ENCODE measurements at regions not wholly inside any gene's neighbourhood (a gene's known extent, or its start where the extent isn't known, plus 50 kb on each side); places are given as distances from the start of the nearest gene placed in this dataset.

- DNase-seq, result peak; percentile 42 to 47
- ChIA-PET CTCF (interaction anchor here (1.1 kb wide), 1 partner anchor 39 kb away, joined by 3 read pairs; no protein-coding TSS in a partner anchor), POLR2A (no interaction called here)
- BruUV-seq (replicated peaks), result no TSS peak
- H3K27me3 ChIP-seq (replicated peaks; ENCODE audit: control insufficient read depth, insufficient read depth, low read length), result no peaks in the 10 kb centered on the region
- peaks cover 19% of the 10 kb centered on the region for H3K4me1 ChIP-seq
- H3K9me3 ChIP-seq, result no peaks in the 10 kb centered on the region
- Mint-ChIP-seq H3K4me3 (ENCODE audit: unreplicated experiment) (no peak overlapping the region), H3K9me3 (ENCODE audit: unreplicated experiment) (peaks cover 7% of the 10 kb centered on the region), H3K27ac (ENCODE audit: unreplicated experiment) (peak overlapping the region; percentile 83), H3K36me3 (ENCODE audit: insufficient read depth, unreplicated experiment) (peaks cover 6% of the 10 kb centered on the region), H3K4me1 (ENCODE audit: low read depth, unreplicated experiment) (peaks cover 47% of the 10 kb centered on the region), H3K27me3 (ENCODE audit: insufficient read depth, unreplicated experiment) (no peaks in the 10 kb centered on the region)
- TF ChIP-seq, protein P1, sequence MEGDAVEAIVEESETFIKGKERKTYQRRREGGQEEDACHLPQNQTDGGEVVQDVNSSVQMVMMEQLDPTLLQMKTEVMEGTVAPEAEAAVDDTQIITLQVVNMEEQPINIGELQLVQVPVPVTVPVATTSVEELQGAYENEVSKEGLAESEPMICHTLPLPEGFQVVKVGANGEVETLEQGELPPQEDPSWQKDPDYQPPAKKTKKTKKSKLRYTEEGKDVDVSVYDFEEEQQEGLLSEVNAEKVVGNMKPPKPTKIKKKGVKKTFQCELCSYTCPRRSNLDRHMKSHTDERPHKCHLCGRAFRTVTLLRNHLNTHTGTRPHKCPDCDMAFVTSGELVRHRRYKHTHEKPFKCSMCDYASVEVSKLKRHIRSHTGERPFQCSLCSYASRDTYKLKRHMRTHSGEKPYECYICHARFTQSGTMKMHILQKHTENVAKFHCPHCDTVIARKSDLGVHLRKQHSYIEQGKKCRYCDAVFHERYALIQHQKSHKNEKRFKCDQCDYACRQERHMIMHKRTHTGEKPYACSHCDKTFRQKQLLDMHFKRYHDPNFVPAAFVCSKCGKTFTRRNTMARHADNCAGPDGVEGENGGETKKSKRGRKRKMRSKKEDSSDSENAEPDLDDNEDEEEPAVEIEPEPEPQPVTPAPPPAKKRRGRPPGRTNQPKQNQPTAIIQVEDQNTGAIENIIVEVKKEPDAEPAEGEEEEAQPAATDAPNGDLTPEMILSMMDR (IDR thresholded peaks at IDR 0.05; ENCODE audit: insufficient read depth in 1 of 2, low read depth in 1 of 2, low read length in 1 of 2, severe bottlenecking in 1 of 2, unreplicated experiment in 1 of 2), result no peak
- no peaks in the 10 kb centered on the region for H3K36me3 ChIP-seq (ENCODE audit: control insufficient read depth, insufficient read depth, low read length)
- H3K4me3 ChIP-seq (ENCODE audit: low read depth, low read length), result no peak overlapping the region
- intact Hi-C loops (cut with micrococcal nuclease; ENCODE audit: unreplicated experiment), result no loop called here
Measured at GRCh38 chr7:47724335-47724982, 142.5 kb upstream of the TNS3 start.

DNA sequence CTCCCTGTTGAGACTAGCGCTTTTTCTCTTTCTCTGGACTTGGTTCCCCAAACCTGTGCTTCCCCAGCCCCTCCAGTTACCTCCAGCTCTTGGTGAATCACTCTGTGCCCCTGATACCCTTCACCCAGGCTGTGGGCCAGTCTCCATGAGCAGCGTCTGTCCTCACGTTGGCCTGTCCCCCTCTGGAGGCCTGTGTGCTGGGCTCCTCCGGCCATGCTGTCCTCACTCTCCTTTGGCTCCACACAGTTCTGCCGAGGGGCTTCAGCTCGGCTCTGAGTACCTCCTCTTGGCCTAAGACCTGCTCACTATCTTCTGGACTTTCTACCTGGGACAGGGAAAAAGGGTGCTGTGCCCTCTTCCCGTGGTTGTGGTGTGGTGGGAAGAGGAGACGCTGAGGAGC, 140.2 kb upstream of the TNS3 start:
- no peaks in the 10 kb centered on the region for H3K27me3 Mint-ChIP-seq (ENCODE audit: insufficient read depth, unreplicated experiment)
- Histone ChIP-seq H3K4me1 (peaks cover 19% of the 10 kb centered on the region), H3K36me3 (ENCODE audit: control insufficient read depth, insufficient read depth, low read length) (no peaks in the 10 kb centered on the region), H3K27me3 (replicated peaks; ENCODE audit: control insufficient read depth, insufficient read depth, low read length) (no peaks in the 10 kb centered on the region), H3K9me3 (no peaks in the 10 kb centered on the region), H3K4me3 (ENCODE audit: low read depth, low read length) (no peak overlapping the region)
- intact Hi-C loops (cut with micrococcal nuclease; ENCODE audit: unreplicated experiment), result no loop called here
- H3K4me1 Mint-ChIP-seq (ENCODE audit: low read depth, unreplicated experiment), result peaks cover 39% of the 10 kb centered on the region
- no peak overlapping the region for H3K4me3 Mint-ChIP-seq (ENCODE audit: unreplicated experiment)
- CTCF ChIA-PET, result no interaction called here
- TF ChIP-seq, protein P1 (IDR thresholded peaks at IDR 0.05; ENCODE audit: insufficient read depth in 1 of 2, low read depth in 1 of 2, low read length in 1 of 2, severe bottlenecking in 1 of 2, unreplicated experiment in 1 of 2), result no peak
- no TSS peak for BruUV-seq (replicated peaks)
- no peak for DNase-seq
- POLR2A ChIA-PET, result no interaction called here
- peaks cover 7% of the 10 kb centered on the region for H3K9me3 Mint-ChIP-seq (ENCODE audit: unreplicated experiment)
- peaks cover 6% of the 10 kb centered on the region for H3K36me3 Mint-ChIP-seq (ENCODE audit: insufficient read depth, unreplicated experiment)
- peak overlapping the region; percentile 53 for H3K27ac Mint-ChIP-seq (ENCODE audit: unreplicated experiment)

DNA sequence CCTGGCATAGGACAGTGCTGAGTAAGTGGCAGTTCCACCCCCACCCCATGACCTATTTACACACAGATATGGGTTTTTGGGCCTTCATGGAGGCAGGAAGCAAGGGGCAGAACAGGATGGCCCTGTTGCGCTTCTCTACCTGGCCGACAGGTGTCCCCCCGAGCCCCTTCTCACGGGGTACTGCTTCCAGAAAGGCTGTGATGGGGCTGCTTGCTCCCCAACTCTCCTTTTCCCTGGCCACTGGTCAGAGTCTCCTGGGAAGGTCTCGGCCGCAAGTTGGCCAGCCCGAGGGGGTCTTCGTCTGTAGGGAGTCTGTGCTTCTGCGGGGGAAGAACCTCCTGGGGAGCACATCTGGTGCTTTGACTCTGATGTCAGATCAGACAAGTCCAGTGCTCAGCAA, 139.8 kb upstream of the TNS3 start:
- peaks cover 6% of the 10 kb centered on the region for H3K36me3 Mint-ChIP-seq (ENCODE audit: insufficient read depth, unreplicated experiment)
- intact Hi-C loops (cut with micrococcal nuclease; ENCODE audit: unreplicated experiment), result no loop called here
- H3K27ac Mint-ChIP-seq (ENCODE audit: unreplicated experiment), result no peak overlapping the region
- no peak overlapping the region for H3K4me3 ChIP-seq (ENCODE audit: low read depth, low read length)
- ChIA-PET POLR2A (interaction anchor here (0.7 kb wide), 1 partner anchor 41 kb away, joined by 3 read pairs; no protein-coding TSS in a partner anchor), CTCF (no interaction called here)
- no TSS peak for BruUV-seq (replicated peaks)
- H3K27me3 Mint-ChIP-seq (ENCODE audit: insufficient read depth, unreplicated experiment), result no peaks in the 10 kb centered on the region
- TF ChIP-seq, protein P1 (IDR thresholded peaks at IDR 0.05; ENCODE audit: insufficient read depth in 1 of 2, low read depth in 1 of 2, low read length in 1 of 2, severe bottlenecking in 1 of 2, unreplicated experiment in 1 of 2), result no peak
- peak in 1 of 2 experiments; percentile 21 for DNase-seq
- H3K9me3 ChIP-seq, result no peaks in the 10 kb centered on the region
- H3K4me3 Mint-ChIP-seq (ENCODE audit: unreplicated experiment), result no peak overlapping the region
- H3K4me1 Mint-ChIP-seq (ENCODE audit: low read depth, unreplicated experiment), result peaks cover 39% of the 10 kb centered on the region
- no peaks in the 10 kb centered on the region for H3K36me3 ChIP-seq (ENCODE audit: control insufficient read depth, insufficient read depth, low read length)
- H3K4me1 ChIP-seq, result peaks cover 19% of the 10 kb centered on the region
- H3K9me3 Mint-ChIP-seq (ENCODE audit: unreplicated experiment), result peaks cover 7% of the 10 kb centered on the region
- H3K27me3 ChIP-seq (replicated peaks; ENCODE audit: control insufficient read depth, insufficient read depth, low read length), result no peaks in the 10 kb centered on the region
